Mesenchymal stem cell (in vitro differentiated cells and primary cell): ENCODE measurements at regions not wholly inside any gene's neighbourhood (a gene's known extent, or its start where the extent isn't known, plus 50 kb on each side); places are given as distances from the start of the nearest gene placed in this dataset.

ENCODE experiments used
- DNase-seq: peaks from one replicate; pipeline ENCODE4 v3.0.0-alpha.2; 2013
- H2AFZ ChIP-seq: one replicate; pipeline ENCODE4 v1.6.1; 2013; ENCODE audit warnings: low read depth, mild to moderate bottlenecking, control low read depth, inconsistent platforms, low read length, moderate library complexity
- H2AK5ac ChIP-seq: 2 replicates; pipeline ENCODE4 v1.6.1; 2013; ENCODE audit warnings: low read length, moderate library complexity, mild to moderate bottlenecking, inconsistent platforms; ENCODE audit not compliant: severe bottlenecking
- H2BK120ac ChIP-seq: one replicate; pipeline ENCODE4 v1.6.1; 2013; ENCODE audit warnings: low read depth, mild to moderate bottlenecking, inconsistent platforms, low read length, moderate library complexity
- H2BK12ac ChIP-seq, 2 experiments: one replicate each; pipeline ENCODE4 v1.6.1; 2013; ENCODE audit warnings: inconsistent platforms in 2 of 2, low read length in 2 of 2, mild to moderate bottlenecking in 2 of 2, moderate library complexity in 2 of 2, control low read depth in 1 of 2
- H2BK15ac ChIP-seq: one replicate; pipeline ENCODE4 v1.6.1; 2013; ENCODE audit warnings: mild to moderate bottlenecking, low read depth, inconsistent platforms; ENCODE audit not compliant: poor library complexity, severe bottlenecking
- H2BK5ac ChIP-seq: 2 replicates; pipeline ENCODE4 v1.6.1; 2013; ENCODE audit warnings: low read depth, mild to moderate bottlenecking, low read length, control low read depth, inconsistent platforms; ENCODE audit not compliant: poor library complexity, severe bottlenecking
- H3K14ac ChIP-seq, 2 experiments: one replicate each; pipeline ENCODE4 v1.6.1; 2013; ENCODE audit warnings: inconsistent platforms in 2 of 2, low read length in 2 of 2, control low read depth in 1 of 2, mild to moderate bottlenecking in 1 of 2, moderate library complexity in 1 of 2
- H3K18ac ChIP-seq, 2 experiments: one replicate each; pipeline ENCODE4 v1.6.1; 2013; ENCODE audit warnings: inconsistent platforms in 2 of 2, low read length in 2 of 2, control low read depth in 1 of 2, low read depth in 1 of 2, mild to moderate bottlenecking in 1 of 2
- H3K23ac ChIP-seq, 2 experiments: one replicate each; pipeline ENCODE4 v1.6.1; 2013; ENCODE audit warnings: inconsistent platforms in 2 of 2, low read length in 2 of 2, mild to moderate bottlenecking in 2 of 2, moderate library complexity in 2 of 2, control low read depth in 1 of 2
- H3K27ac ChIP-seq: 2 replicates; pipeline ENCODE4 v1.5.1; 2013; ENCODE audit warnings: mild to moderate bottlenecking, moderate library complexity, low read length, control low read depth, inconsistent platforms; ENCODE audit not compliant: poor library complexity, severe bottlenecking
- H3K27me3 ChIP-seq, 2 experiments: 2 replicates each; pipeline versions ENCODE4 v1.6.1 to v1.7.0; 2013; ENCODE audit warnings: low read length in 2 of 2, mild to moderate bottlenecking in 2 of 2, moderate library complexity in 2 of 2, control low read depth in 1 of 2, inconsistent platforms in 1 of 2; ENCODE audit not compliant: control insufficient read depth in 1 of 2, insufficient read depth in 1 of 2
- H3K36me3 ChIP-seq, 2 experiments: 2 replicates each; pipeline versions ENCODE4 v1.6.1 to v1.7.0; 2013; ENCODE audit warnings: low read length in 2 of 2, control low read depth in 1 of 2, inconsistent platforms in 1 of 2, low read depth in 1 of 2, mild to moderate bottlenecking in 1 of 2; ENCODE audit not compliant: insufficient read depth in 2 of 2, control insufficient read depth in 1 of 2
- H3K4ac ChIP-seq, 2 experiments: one replicate each; pipeline ENCODE4 v1.6.1; 2013; ENCODE audit warnings: inconsistent platforms in 2 of 2, low read length in 2 of 2, mild to moderate bottlenecking in 2 of 2, moderate library complexity in 2 of 2, control low read depth in 1 of 2, low read depth in 1 of 2
- H3K4me1 ChIP-seq: 2 replicates; pipeline ENCODE4 v1.6.1; 2013; ENCODE audit warnings: low read depth, low read length, control low read depth; ENCODE audit not compliant: control insufficient read depth, insufficient read depth
- H3K4me2 ChIP-seq: 2 replicates; pipeline ENCODE4 v1.6.1; 2013; ENCODE audit warnings: low read length, mild to moderate bottlenecking, inconsistent platforms; ENCODE audit not compliant: poor library complexity, severe bottlenecking
- H3K4me3 ChIP-seq, 2 experiments: 2 replicates each; pipeline versions ENCODE4 v1.5.1 to v1.7.0; 2013; ENCODE audit warnings: low read length in 2 of 2, mild to moderate bottlenecking in 2 of 2, control low read depth in 1 of 2, low read depth in 1 of 2; ENCODE audit not compliant: insufficient read depth in 1 of 2
- H3K79me1 ChIP-seq: replicated peaks from 2 replicates; pipeline ENCODE4 v1.6.1; 2013; ENCODE audit warnings: mild to moderate bottlenecking, control low read depth, low read length, inconsistent platforms; ENCODE audit not compliant: poor library complexity, severe bottlenecking
- H3K9ac ChIP-seq: 2 replicates; pipeline ENCODE4 v1.7.0; 2013; ENCODE audit warnings: mild to moderate bottlenecking, low read length, moderate library complexity
- H3K9me3 ChIP-seq: 2 replicates; pipeline ENCODE4 v1.7.0; 2013; ENCODE audit warnings: mild to moderate bottlenecking, low read length; ENCODE audit not compliant: control insufficient read depth
- H4K8ac ChIP-seq: one replicate; pipeline ENCODE4 v1.6.1; 2013; ENCODE audit warnings: inconsistent platforms, mild to moderate bottlenecking, low read length, moderate library complexity
- H4K91ac ChIP-seq: one replicate; pipeline ENCODE4 v1.6.1; 2013; ENCODE audit warnings: mild to moderate bottlenecking, low read length, inconsistent platforms
- WGBS: methylation state at CpG from one replicate; pipeline ENCODE4 v1.1.7; 2013; ENCODE audit warnings: mixed read lengths; 5-methylcytosine and 5-hydroxymethylcytosine counted together

DNA sequence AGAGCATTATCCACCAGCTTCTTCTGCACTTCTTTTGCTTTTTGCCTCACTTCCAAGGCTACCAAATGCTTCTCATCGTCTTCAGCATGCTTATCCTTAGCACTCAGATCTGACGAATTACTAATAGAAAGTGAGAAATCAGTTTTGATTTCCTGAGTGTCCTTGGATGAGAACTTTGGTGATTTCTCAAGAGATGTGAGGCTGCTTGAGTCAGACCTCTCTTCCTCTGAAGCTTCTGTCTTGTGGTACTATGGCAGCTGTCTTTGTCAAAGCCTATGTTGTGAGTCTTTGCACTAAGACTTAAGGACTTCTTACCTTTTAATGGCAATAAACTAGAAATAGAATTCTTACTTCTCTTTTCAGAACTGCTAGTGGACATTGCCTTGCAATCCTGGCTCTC lies 169.9 kb downstream of the CPE start:
- Histone ChIP-seq H3K4ac (no peak overlapping the region), H3K4me2 (no peak overlapping the region), H4K91ac (no peak overlapping the region), H3K27ac (no peak overlapping the region), H3K9me3 (no peaks in the 10 kb centered on the region), H2BK5ac (no peak overlapping the region), H3K9ac (no peak overlapping the region), H2BK12ac (no peak overlapping the region), H3K27me3 (no peaks in the 10 kb centered on the region), H2BK15ac (no peak overlapping the region), H3K23ac (no peak overlapping the region), H3K4me1 (no peaks in the 10 kb centered on the region), H2BK120ac (no peak overlapping the region), H3K36me3 (no peaks in the 10 kb centered on the region), H2AFZ (no peak overlapping the region), H3K79me1 (no peaks in the 10 kb centered on the region), H2AK5ac (no peak overlapping the region), H3K4me3 (no peak overlapping the region), H3K18ac (no peak overlapping the region), H4K8ac (no peak overlapping the region), H3K14ac (no peak overlapping the region)
- DNase-seq: no peak
- WGBS: 100% methylated on average over 2 of the region's 2 CpGs

DNA sequence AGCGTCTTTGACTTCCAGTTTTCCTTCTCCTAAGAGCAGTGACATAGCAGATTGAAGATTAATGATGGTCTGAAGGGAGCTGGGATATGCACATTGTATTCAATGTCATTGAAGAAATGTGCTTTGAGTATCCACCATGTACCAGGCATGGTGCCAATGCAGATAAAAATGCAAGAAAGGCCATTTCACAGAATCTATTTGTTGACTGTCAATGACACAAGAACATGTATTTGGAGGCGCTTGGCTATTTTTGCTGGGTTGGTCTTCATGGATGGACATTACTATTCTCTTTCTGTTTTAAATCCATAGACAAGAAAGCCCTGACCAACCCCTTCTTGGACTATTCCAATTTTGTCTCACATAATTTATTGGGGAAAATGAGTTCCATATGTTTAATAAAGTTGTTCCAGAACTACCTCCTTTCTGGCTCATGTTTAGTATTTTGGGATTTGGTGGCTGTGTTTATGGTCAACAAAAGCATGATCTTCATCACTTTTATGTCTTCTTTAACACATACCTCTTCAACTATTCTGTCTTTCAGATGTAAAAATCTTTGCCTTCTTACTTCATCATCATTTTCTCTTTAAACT lies 174.5 kb downstream of the CPE start:
- Histone ChIP-seq H4K91ac (no peak overlapping the region), H3K27ac (no peak overlapping the region), H3K4me2 (no peak overlapping the region), H3K9me3 (no peaks in the 10 kb centered on the region), H3K4me3 (no peak overlapping the region), H3K27me3 (no peaks in the 10 kb centered on the region), H3K4me1 (no peaks in the 10 kb centered on the region), H2BK15ac (no peak overlapping the region), H3K18ac (no peak overlapping the region), H3K9ac (no peak overlapping the region), H3K4ac (no peak overlapping the region), H3K36me3 (no peaks in the 10 kb centered on the region), H3K14ac (no peak overlapping the region), H2BK12ac (no peak overlapping the region), H4K8ac (no peak overlapping the region), H2AK5ac (no peak overlapping the region), H3K79me1 (no peaks in the 10 kb centered on the region), H2BK5ac (no peak overlapping the region), H2BK120ac (no peak overlapping the region), H3K23ac (no peak overlapping the region), H2AFZ (no peak overlapping the region)
- DNase-seq: no peak
- WGBS: 100% methylated on average over 1 of the region's 2 CpGs

DNA sequence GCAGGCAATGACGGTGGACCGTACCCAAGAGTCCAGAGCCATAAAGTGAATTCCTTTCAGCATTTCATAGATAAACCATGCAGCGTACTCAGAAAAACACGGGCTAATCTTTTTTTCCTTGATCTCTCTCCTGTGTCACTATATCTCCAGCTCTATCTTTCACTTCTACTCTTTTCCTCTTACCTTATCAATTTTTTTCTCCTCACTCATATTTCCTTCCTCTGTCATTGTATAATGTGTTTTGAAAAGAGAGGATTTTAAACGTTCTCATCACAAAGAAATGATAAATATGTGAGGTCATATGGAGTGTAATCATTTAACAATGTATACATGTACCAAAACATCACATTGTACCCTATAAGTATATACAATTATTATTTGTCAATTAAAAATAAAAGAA lies 176.5 kb downstream of the CPE start:
- no peak overlapping the region for H3K14ac ChIP-seq
- H3K79me1 ChIP-seq: no peaks in the 10 kb centered on the region
- H2BK15ac ChIP-seq: no peak overlapping the region
- H3K9me3 ChIP-seq: no peaks in the 10 kb centered on the region
- no peak overlapping the region for H3K18ac ChIP-seq
- H2BK12ac ChIP-seq: no peak overlapping the region
- no peak overlapping the region for H3K23ac ChIP-seq
- H2BK120ac ChIP-seq: no peak overlapping the region
- no peak overlapping the region for H3K27ac ChIP-seq
- H3K4me1 ChIP-seq: no peaks in the 10 kb centered on the region
- H3K36me3 ChIP-seq: no peaks in the 10 kb centered on the region
- H2AFZ ChIP-seq: no peak overlapping the region
- no peak overlapping the region for H3K4me3 ChIP-seq
- no peak overlapping the region for H2BK5ac ChIP-seq
- no peaks in the 10 kb centered on the region for H3K27me3 ChIP-seq
- H3K9ac ChIP-seq: no peak overlapping the region
- no peak overlapping the region for H2AK5ac ChIP-seq
- no peak overlapping the region for H3K4me2 ChIP-seq
- H4K8ac ChIP-seq: no peak overlapping the region
- DNase-seq: no peak
- WGBS: 61% methylated on average over 4 of the region's 5 CpGs
- H4K91ac ChIP-seq: no peak overlapping the region
- H3K4ac ChIP-seq: no peak overlapping the region

DNA sequence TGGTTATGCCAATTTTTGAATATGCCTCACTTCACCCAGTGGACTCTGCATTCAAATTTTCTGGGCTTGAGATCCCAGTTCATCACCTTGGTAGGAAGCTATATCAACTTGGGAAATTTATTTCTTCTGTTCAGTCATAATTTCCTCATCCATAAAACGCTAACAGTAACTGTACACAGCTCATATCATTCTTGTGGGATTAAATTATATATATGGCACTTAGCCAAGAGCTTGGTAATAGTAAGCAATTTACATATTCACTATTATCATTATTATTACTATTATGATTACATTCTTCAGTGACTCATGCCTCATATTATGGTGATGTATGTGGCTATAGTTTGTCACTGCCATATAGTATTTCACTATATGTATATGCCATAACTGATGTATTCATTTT lies 177.6 kb downstream of the CPE start:
- Histone ChIP-seq H3K9ac (no peak overlapping the region), H3K4me3 (no peak overlapping the region), H3K27ac (no peak overlapping the region), H3K36me3 (no peaks in the 10 kb centered on the region), H3K18ac (no peak overlapping the region), H3K27me3 (no peaks in the 10 kb centered on the region), H3K14ac (no peak overlapping the region), H2BK15ac (no peak overlapping the region), H3K23ac (no peak overlapping the region), H4K8ac (no peak overlapping the region), H3K4me2 (no peak overlapping the region), H3K4ac (no peak overlapping the region), H3K79me1 (no peaks in the 10 kb centered on the region), H2BK120ac (no peak overlapping the region), H2BK5ac (no peak overlapping the region), H2AK5ac (no peak overlapping the region), H2AFZ (no peak overlapping the region), H2BK12ac (no peak overlapping the region), H4K91ac (no peak overlapping the region), H3K4me1 (no peaks in the 10 kb centered on the region), H3K9me3 (no peaks in the 10 kb centered on the region)
- WGBS: no CpG with 5 or more reads among the region's 1 CpG
- no peak for DNase-seq
